Kidney epithelial cell (primary cell): ENCODE measurements at regions not wholly inside any gene's neighbourhood (a gene's known extent, or its start where the extent isn't known, plus 50 kb on each side); places are given as distances from the start of the nearest gene placed in this dataset.

Experiments used
- DNase-seq: peaks from one replicate; pipeline ENCODE4 v3.0.0-alpha.2; 2010; ENCODE audit warnings: low read depth
- H3K27me3 ChIP-seq: 2 replicates; pipeline ENCODE4 v1.6.0; 2011; ENCODE audit warnings: low read length; ENCODE audit not compliant: control insufficient read depth, insufficient read depth
- H3K36me3 ChIP-seq: 2 replicates; pipeline ENCODE4 v1.5.1; 2011; ENCODE audit warnings: low read length; ENCODE audit not compliant: control insufficient read depth, insufficient read depth
- H3K4me3 ChIP-seq: 2 replicates; pipeline ENCODE4 v1.5.1; 2011; ENCODE audit warnings: low read depth, mild to moderate bottlenecking, control low read depth, low read length
- CTCF ChIP-seq: IDR thresholded peaks from 2 replicates; pipeline ENCODE4 v1.5.1; 2011; ENCODE audit warnings: mild to moderate bottlenecking, moderate library complexity, low read length, control low read depth, inconsistent platforms; ENCODE audit not compliant: insufficient read depth, poor library complexity, severe bottlenecking

- DNase-seq = no peak
- TF ChIP-seq CTCF = no peak
- Histone ChIP-seq H3K4me3 (no peak overlapping the region), H3K27me3 (no peaks in the 10 kb centered on the region), H3K36me3 (no peaks in the 10 kb centered on the region)
These were observed 849.6 kb upstream of the POU3F4 start for GRCh38 chrX:82658492-82658891.

GRCh38 chrX:82666355-82666754, 841.7 kb upstream of the POU3F4 start:
- Histone ChIP-seq H3K36me3 (no peaks in the 10 kb centered on the region), H3K27me3 (no peaks in the 10 kb centered on the region), H3K4me3 (no peak overlapping the region)
- no peak for DNase-seq
- TF ChIP-seq CTCF = no peak

GRCh38 chrX:82675104-82675503, 833.0 kb upstream of the POU3F4 start:
- no peak for TF ChIP-seq CTCF
- Histone ChIP-seq H3K4me3 (no peak overlapping the region), H3K27me3 (no peaks in the 10 kb centered on the region), H3K36me3 (no peaks in the 10 kb centered on the region)
- no peak for DNase-seq

GRCh38 chrX:82676386-82676785, 831.7 kb upstream of the POU3F4 start:
- H3K27me3 ChIP-seq = no peaks in the 10 kb centered on the region
- H3K36me3 ChIP-seq = no peaks in the 10 kb centered on the region
- TF ChIP-seq CTCF = no peak
- no peak for DNase-seq
- H3K4me3 ChIP-seq = no peak overlapping the region

- no peak for TF ChIP-seq CTCF
- no peaks in the 10 kb centered on the region for H3K36me3 ChIP-seq
- no peaks in the 10 kb centered on the region for H3K27me3 ChIP-seq
- H3K4me3 ChIP-seq = no peak overlapping the region
- DNase-seq = no peak
These were observed 830.8 kb upstream of the POU3F4 start for GRCh38 chrX:82677286-82677685.

- Histone ChIP-seq H3K36me3 (no peaks in the 10 kb centered on the region), H3K27me3 (no peaks in the 10 kb centered on the region), H3K4me3 (no peak overlapping the region)
- no peak for TF ChIP-seq CTCF
- DNase-seq = no peak
These were observed 815.1 kb upstream of the POU3F4 start for GRCh38 chrX:82692991-82693390.
